Fibroblast of skin of right quadriceps (primary cell): ENCODE measurements at regions not wholly inside any gene's neighbourhood (a gene's known extent, or its start where the extent isn't known, plus 50 kb on each side); places are given as distances from the start of the nearest gene placed in this dataset.

Experiments used
- DNase-seq: peaks from one replicate; pipeline ENCODE4 v3.0.0-alpha.2; 2013

DNA sequence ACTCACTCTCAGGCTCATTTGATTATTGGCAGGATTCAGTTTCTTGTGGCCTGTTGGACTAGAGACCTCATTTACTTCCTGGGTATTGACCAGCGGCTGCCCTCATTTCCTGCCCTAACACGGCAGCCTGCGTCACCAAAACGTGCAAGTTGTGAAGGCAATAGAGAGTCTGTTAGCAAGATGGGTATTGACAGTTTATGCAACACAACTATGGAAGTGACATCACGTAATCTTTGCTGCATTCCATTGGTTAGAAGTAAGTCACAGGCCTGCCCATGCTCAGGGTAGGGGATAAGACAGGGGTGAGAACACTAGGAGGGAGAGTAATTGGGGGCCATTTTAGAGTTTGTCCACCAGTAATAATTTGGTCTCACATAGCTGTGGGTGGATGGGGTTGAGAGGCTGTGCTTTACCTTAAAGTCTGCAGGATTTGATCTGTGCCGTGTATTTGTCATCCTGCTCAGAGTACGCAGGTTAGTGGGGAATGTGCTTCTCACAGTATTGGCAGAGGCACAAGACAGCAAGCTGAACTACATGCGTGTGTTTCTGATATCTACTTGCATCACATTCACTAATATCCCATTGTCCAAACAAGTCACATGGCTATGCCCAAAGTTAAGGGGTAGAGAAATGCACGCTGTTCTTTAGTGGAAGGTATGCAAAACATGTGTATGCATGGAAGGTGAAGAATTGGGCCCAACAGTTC lies 83.3 kb downstream of the EDEM1 start:
- no peak for DNase-seq

DNA sequence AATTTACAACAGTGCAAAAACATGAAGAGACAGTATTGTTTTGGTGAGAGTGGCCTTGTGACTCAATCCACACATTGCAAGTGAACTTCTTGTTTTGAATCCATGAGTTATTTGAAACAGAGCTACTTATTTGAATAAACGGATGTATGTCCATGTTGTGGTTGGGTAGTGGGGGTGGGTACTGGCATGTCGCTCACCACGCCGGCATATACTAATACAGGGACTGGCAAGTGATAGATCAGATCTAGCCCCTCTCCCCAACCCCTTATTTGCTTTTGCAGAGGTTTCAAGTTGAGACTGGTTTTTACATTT lies 83.8 kb downstream of the EDEM1 start:
- DNase-seq: no peak

DNA sequence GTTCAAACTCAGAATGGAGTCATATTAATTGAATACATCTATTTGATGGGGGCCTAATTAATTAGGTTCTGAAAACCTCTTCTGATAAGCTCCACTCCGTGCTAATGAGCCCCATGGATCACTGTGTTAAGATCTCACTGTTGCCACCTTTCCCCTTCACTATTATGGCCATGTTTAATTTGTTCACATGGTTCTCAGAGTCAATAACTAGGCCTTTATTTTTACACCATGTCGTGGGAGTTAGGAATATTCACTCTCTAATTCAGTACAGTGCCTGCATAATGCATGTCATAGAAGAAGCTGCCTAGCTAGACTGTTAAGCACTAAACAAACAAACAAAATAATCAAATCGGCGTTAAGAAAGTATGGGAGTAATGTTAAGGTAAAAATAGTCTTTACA lies 84.9 kb downstream of the EDEM1 start:
- DNase-seq: no peak

- DNase-seq: no peak
Measured at GRCh38 chr3:5274091-5274490, 86.6 kb downstream of the EDEM1 start.

- peak; percentile 79 for DNase-seq
Measured at GRCh38 chr3:5275529-5275928, 88.0 kb downstream of the EDEM1 start.

DNA sequence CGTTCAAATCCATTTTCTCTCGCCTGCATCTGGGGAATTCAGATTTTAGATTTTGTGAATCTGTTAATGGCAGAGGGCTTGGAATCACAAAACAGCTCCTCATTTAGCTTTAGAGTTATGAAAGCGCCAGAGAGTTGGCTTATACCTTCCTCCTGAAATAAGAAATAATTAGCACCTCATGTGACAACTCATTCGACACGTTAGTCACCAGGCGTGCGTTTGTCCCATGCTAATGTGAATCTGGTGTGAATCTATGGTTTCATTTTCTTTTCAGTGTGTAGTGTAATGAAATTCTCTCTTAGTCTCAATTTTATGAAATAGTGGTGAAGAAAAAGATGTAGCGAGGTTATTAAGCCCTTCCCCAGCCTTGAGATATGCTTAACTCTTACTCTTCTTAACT lies 89.4 kb downstream of the EDEM1 start:
- no peak for DNase-seq

DNA sequence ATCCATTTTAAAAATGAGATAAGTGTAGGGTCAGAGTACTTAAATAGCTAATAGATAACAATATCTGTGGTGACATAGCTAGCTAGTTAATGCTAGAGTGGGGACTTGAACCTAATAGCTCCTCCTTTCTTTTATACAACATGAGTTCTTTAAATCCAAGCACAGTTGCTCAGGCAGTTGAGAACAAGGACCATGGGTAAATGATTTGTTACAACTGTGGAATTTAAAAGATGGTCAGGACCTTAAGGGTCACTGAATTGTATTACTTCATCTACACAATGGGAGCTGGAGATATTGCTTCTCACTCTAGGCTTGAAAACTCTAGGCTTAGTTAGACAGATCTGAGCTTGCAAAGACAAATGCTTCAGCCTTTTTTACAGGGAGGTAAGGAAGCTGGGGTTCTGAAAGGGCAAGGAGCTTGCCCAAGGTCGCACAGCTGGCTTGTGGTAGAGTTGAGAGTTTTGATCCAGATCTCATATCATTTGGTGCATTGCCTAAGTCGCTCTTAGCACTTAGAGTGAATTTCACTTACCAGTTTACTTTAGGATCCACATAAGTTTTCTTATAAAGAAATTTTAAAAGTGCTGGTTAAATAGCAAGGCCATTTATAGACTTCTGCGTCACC lies 90.2 kb downstream of the EDEM1 start:
- DNase-seq: no peak

DNA sequence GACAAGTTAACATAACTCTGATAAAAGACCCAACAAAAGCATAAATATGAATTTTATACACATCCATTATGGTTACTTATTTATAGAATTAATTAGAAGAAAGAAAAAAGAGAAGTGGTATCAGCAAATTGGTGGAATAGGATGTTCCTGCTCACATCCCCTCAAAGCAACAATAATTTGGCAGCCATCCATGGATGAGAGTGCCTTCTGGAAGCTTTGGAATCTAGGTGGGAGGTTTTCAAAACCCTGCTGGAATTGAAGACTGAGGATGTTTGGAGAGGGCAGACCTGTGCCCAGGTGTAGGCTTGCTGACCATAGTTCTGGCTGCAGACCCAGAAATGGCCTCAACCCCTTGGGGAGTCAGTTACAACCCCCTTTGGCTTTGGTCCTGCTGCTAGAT lies 91.2 kb downstream of the EDEM1 start:
- DNase-seq: no peak

DNA sequence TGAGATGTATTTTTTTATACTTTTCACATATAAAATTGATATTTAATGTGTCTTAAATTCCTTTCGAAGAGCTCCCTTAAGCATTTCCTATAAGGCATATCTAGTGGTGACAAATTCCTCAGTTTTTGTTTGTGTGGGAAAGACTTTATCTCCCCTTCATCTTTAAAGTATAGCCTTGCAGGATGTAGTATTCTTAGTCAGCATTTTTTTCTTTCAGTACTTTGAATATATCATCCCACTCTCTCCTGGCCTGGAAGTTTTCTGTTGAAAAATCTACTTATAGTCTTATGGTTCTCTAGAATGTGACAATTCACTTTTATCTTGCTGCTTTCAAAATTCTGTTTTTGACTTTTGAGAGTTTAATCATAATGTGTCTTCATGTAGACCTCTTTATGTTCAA lies 95.2 kb downstream of the EDEM1 start:
- DNase-seq: no peak

- DNase-seq: no peak
Measured at GRCh38 chr3:5285439-5285838, 97.9 kb downstream of the EDEM1 start.

DNA sequence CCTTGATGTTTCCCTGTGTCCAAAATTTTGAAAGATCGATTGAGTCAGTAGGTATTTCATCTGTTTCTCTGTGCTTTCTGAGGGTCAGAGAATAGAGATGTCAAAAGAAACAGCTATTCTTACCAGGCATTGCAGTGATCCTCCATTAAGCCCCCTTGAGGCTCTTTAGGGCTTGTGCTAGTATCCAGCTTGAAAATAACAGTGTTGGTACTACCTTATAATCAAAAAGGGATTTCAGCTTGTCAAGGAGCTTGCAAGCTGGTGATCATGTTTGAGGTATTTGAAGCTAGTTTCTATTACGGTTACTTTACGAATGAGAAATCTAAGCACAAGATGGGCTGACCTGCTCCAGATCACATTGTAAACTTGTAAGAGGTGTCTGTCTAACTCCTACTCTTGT lies 103.4 kb downstream of the EDEM1 start:
- DNase-seq: no peak

DNA sequence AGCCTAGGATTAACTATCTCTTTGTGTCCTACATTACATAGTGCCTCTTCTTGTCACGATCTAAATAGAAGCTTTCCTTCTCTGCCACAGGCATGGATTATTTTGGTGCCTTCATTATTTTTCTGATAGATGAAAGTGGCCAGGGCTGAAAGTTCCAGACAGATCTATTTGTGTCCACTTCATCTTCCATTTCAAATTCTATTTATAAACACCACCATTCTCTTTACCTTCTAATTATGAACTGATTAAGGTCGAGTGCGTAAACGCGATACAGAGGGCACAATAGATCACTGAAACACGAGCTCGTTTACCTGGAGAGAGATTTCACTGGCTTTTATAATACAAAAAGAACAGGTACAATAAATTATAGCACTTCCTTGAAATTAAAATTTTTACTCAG lies 105.0 kb downstream of the EDEM1 start:
- no peak for DNase-seq

GRCh38 chr3:5293207-5293606 lies 105.7 kb downstream of the EDEM1 start:
- DNase-seq: no peak

- DNase-seq: peak; percentile 80
Measured at GRCh38 chr3:5294356-5294755, 106.8 kb downstream of the EDEM1 start.

GRCh38 chr3:5295191-5295690 lies 107.7 kb downstream of the EDEM1 start:
- no peak for DNase-seq

GRCh38 chr3:5296362-5296761 lies 108.9 kb downstream of the EDEM1 start:
- DNase-seq: no peak

- DNase-seq: no peak
Measured at GRCh38 chr3:5297895-5298294, 110.4 kb downstream of the EDEM1 start.

DNA sequence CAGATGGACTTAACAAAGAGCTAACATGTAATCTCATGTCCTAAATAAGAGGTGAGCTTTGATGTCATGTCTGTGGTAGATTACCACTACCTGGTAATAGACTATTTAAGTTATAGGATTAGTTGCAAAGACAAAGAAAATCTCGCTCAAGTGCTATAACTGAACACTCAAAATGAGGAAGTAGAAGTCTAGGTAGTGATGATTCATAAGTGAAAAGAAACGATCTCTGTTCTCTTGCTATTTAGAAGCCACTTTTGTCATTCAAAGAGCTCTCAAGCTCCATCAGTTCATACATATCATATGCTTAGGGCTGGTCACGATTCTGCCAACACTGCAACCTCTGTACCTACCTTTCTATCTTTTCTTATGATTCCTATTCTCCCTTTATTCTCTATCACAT lies 110.9 kb downstream of the EDEM1 start:
- DNase-seq: no peak

GRCh38 chr3:5299161-5299560 lies 111.7 kb downstream of the EDEM1 start:
- DNase-seq: no peak

- no peak for DNase-seq
Measured at GRCh38 chr3:5300638-5301037, 113.1 kb downstream of the EDEM1 start.

GRCh38 chr3:5301651-5302297 lies 114.3 kb downstream of the EDEM1 start:
- DNase-seq: peak; percentile 46

DNA sequence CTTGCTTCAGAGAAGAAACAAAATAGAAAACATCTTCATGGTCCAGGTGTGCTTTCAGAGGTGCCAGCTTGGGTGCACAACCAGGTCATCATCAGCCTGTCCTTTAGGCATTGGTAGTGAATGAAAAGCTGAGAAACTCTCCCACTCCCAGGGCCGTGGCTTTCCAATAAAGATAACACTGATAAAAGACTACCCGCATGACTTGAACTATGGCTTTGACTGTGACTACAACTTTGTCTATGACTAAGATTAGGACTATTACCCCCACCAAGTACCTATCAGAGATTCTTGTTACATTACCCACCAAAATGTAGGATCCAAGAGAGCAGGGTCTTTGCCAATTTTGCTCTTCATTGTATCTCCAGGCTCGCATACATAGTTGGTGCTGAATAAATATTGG lies 115.2 kb downstream of the EDEM1 start:
- DNase-seq: no peak

- DNase-seq: no peak
Measured at GRCh38 chr3:5304188-5304587, 116.7 kb downstream of the EDEM1 start.
